Right ventricle myocardium inferior (tissue), 1 donor: ENCODE measurements at regions not wholly inside any gene's neighbourhood (a gene's known extent, or its start where the extent isn't known, plus 50 kb on each side); places are given as distances from the start of the nearest gene placed in this dataset.
A peak's percentile ranks its signal among the peaks of the same experiment; 100 is the strongest.

ENCODE experiments used
- ATAC-seq: fragments of 200-7000 bp; cut with Tn5 transposase; one replicate; pipeline ENCODE4 v1.9.1; 2020; ENCODE audit warnings: mild to moderate bottlenecking, moderate library complexity
- DNase-seq: peaks from one replicate; pipeline ENCODE4 v3.0.0; 2021; ENCODE audit errors: missing footprints
- intact Hi-C: fragments of 100-400 bp; cut with DNase I; formaldehyde crosslinking; loops from one replicate; pipeline ENCODE4 v1.11.0; 2022
- donor health status: DM: no; HTN: yes; CAD: no; lungs with severe emphysema.

- intact Hi-C loops, result no loop called here
- no peak for ATAC-seq
- no peak for DNase-seq
Observed at GRCh38 chr12:60262378-60262777, 666.5 kb downstream of the SLC16A7 start.

GRCh38 chr12:60263161-60263560, 667.3 kb downstream of the SLC16A7 start:
- intact Hi-C loops, result no loop called here

GRCh38 chr12:60263836-60264493, 668.1 kb downstream of the SLC16A7 start:
- no peak for DNase-seq
- intact Hi-C loops, result no loop called here
- no peak for ATAC-seq

More at GRCh38 chr12:60263161-60263560, 667.3 kb downstream of the SLC16A7 start:
- no peak for ATAC-seq
- DNase-seq, result no peak

GRCh38 chr12:60265741-60266140, 669.9 kb downstream of the SLC16A7 start:
- intact Hi-C loops, result no loop called here
- DNase-seq (no peak), ATAC-seq (no peak)

GRCh38 chr12:60266381-60266852, 670.6 kb downstream of the SLC16A7 start:
- DNase-seq (no peak), ATAC-seq (no peak)
- intact Hi-C loops, result no loop called here

GRCh38 chr12:60269611-60270269, 673.9 kb downstream of the SLC16A7 start:
- DNase-seq (no peak), ATAC-seq (no peak)
- intact Hi-C loops, result no loop called here

GRCh38 chr12:60271816-60272215, 676.0 kb downstream of the SLC16A7 start:
- DNase-seq (peak; percentile 61), ATAC-seq (no peak)
- intact Hi-C loops, result no loop called here

- ATAC-seq (no peak), DNase-seq (no peak)
- intact Hi-C loops, result no loop called here
Observed at GRCh38 chr12:60278209-60278608, 682.4 kb downstream of the SLC16A7 start.

- DNase-seq (no peak), ATAC-seq (no peak)
- intact Hi-C loops, result no loop called here
Observed at GRCh38 chr12:60279221-60279620, 683.4 kb downstream of the SLC16A7 start.

GRCh38 chr12:60281522-60281921, 685.7 kb downstream of the SLC16A7 start:
- intact Hi-C loops, result no loop called here
- DNase-seq (no peak), ATAC-seq (no peak)

GRCh38 chr12:60290532-60290931, 694.7 kb downstream of the SLC16A7 start:
- ATAC-seq, result no peak
- intact Hi-C loops, result no loop called here
- no peak for DNase-seq

- ATAC-seq (no peak), DNase-seq (no peak)
- intact Hi-C loops, result no loop called here
Observed at GRCh38 chr12:60308366-60308991, 712.6 kb downstream of the SLC16A7 start.

- DNase-seq (no peak), ATAC-seq (no peak)
- intact Hi-C loops, result no loop called here
Observed at GRCh38 chr12:60311940-60312339, 716.1 kb downstream of the SLC16A7 start.

- ATAC-seq, result no peak
- intact Hi-C loops, result no loop called here
Observed at GRCh38 chr12:60317361-60317760, 721.5 kb downstream of the SLC16A7 start.

GRCh38 chr12:60324746-60325145, 728.9 kb downstream of the SLC16A7 start:
- ATAC-seq, result no peak
- intact Hi-C loops, result no loop called here
- no peak for DNase-seq

More at GRCh38 chr12:60317361-60317760, 721.5 kb downstream of the SLC16A7 start:
- DNase-seq, result no peak

GRCh38 chr12:60333461-60333860, 737.6 kb downstream of the SLC16A7 start:
- no peak for ATAC-seq
- intact Hi-C loops, result no loop called here
- DNase-seq, result no peak

- ATAC-seq (no peak), DNase-seq (no peak)
- intact Hi-C loops, result no loop called here
Observed at GRCh38 chr12:60335745-60336144, 739.9 kb downstream of the SLC16A7 start.

- intact Hi-C loops, result no loop called here
- no peak for DNase-seq
Observed at GRCh38 chr12:60337839-60338549, 742.2 kb downstream of the SLC16A7 start.

GRCh38 chr12:60345442-60345841, 749.6 kb downstream of the SLC16A7 start:
- intact Hi-C loops, result no loop called here
- no peak for DNase-seq
- no peak for ATAC-seq

More at GRCh38 chr12:60337839-60338549, 742.2 kb downstream of the SLC16A7 start:
- ATAC-seq, result no peak
